ENCODE measurements at regions not wholly inside any gene's neighbourhood (a gene's known extent, or its start where the extent isn't known, plus 50 kb on each side); places are given as distances from the start of the nearest gene placed in this dataset.

- no peaks in the 10 kb centered on the region for H3K4me1 Mint-ChIP-seq
- H3K27ac Mint-ChIP-seq: no peak overlapping the region
- Histone ChIP-seq H3F3A (replicated peaks; ENCODE audit: low read depth) (no peaks in the 10 kb centered on the region), H3K79me2 (replicated peaks; ENCODE audit: insufficient read depth) (no peaks in the 10 kb centered on the region), H3K27me3 (ENCODE audit: insufficient read depth) (no peaks in the 10 kb centered on the region), H3K4me3 (no peak overlapping the region), H3K4me2 (no peak overlapping the region), H4K20me1 (replicated peaks; ENCODE audit: insufficient read depth) (no peaks in the 10 kb centered on the region), H2AFZ (no peak overlapping the region), H3K36me3 (ENCODE audit: insufficient read depth) (no peaks in the 10 kb centered on the region), H3K27ac (ENCODE audit: low read depth) (no peak overlapping the region), H3K9me2 (ENCODE audit: insufficient read depth) (no peaks in the 10 kb centered on the region), H3K4me1 (ENCODE audit: insufficient read depth) (no peaks in the 10 kb centered on the region)
- no peaks in the 10 kb centered on the region for H3K9me3 Mint-ChIP-seq
- TF ChIP-seq JUNB (IDR thresholded peaks at IDR 0.05; ENCODE audit: unreplicated experiment) (no peak), ZNF114 (CRISPR knock-in tag; IDR thresholded peaks at IDR 0.05) (no peak), ETS1 (IDR thresholded peaks at IDR 0.05) (no peak), CTCF (conservative IDR thresholded peaks at IDR 0.05; ENCODE audit: low read depth in 2 of 2) (no peak), NANOG (IDR thresholded peaks at IDR 0.05; ENCODE audit: borderline replicate concordance) (no peak), ZNF331 (CRISPR knock-in tag; IDR thresholded peaks at IDR 0.05; ENCODE audit: low read depth) (no peak), CREB1 (CRISPR knock-in tag; IDR thresholded peaks at IDR 0.05; ENCODE audit: low read depth) (no peak), ZNF462 (CRISPR knock-in tag; IDR thresholded peaks at IDR 0.05) (no peak), STAT1 (IDR thresholded peaks at IDR 0.05; ENCODE audit: unreplicated experiment) (no peak), EZH2 (IDR thresholded peaks at IDR 0.05; ENCODE audit: low read depth, unreplicated experiment) (no peak)
- H3K27me3 Mint-ChIP-seq (ENCODE audit: insufficient read depth, low read depth, poor library complexity): no peaks in the 10 kb centered on the region
- no peak for DNase-seq (ENCODE audit: low spot score)
- H3K4me3 Mint-ChIP-seq: no peak overlapping the region
- H3K36me3 Mint-ChIP-seq (ENCODE audit: low read depth): no peaks in the 10 kb centered on the region
- no peak for ATAC-seq
Measured at GRCh38 chr12:27133022-27133590, 50.7 kb upstream of the C12orf71 start.
